IMR-90 (cell line): ENCODE measurements at regions not wholly inside any gene's neighbourhood (a gene's known extent, or its start where the extent isn't known, plus 50 kb on each side); places are given as distances from the start of the nearest gene placed in this dataset.

Experiments used
- ATAC-seq: fragments of 200-7000 bp; cut with Tn5 transposase; 2 replicates; pipeline ENCODE4 v1.9.1; 2020; ENCODE audit warnings: low read depth, mild to moderate bottlenecking, moderate library complexity
- BruUV-seq: library from RNA; stranded (reverse); fragments of 400-500 nt; replicated peaks from 2 replicates; lab custom pipeline; 2021; lab: Mats Ljungman, UMichigan
- CTCF ChIA-PET: fragments of 300-600 bp; formaldehyde crosslinking; extraction: SDS; loops from one replicate; lab custom pipeline; 2021; ENCODE audit warnings: antibody characterized with exemption; lab: Yijun Ruan, JAX
- POLR2A ChIA-PET: fragments of 300-600 bp; sonication (Branson Sonifier 250); formaldehyde crosslinking; loops from one replicate; lab custom pipeline; 2022; ENCODE audit warnings: antibody characterized with exemption; ENCODE audit not compliant: unreplicated experiment; lab: Charles Lee
- DNase-seq: peaks from one replicate; pipeline ENCODE4 v3.0.0; 2013
- H2AFZ ChIP-seq: replicated peaks from 2 replicates; pipeline ENCODE3; 2013; ENCODE audit warnings: low read length, mild to moderate bottlenecking; ENCODE audit not compliant: poor library complexity
- H2AK5ac ChIP-seq: 2 replicates; pipeline ENCODE4 v1.6.1; 2013; ENCODE audit warnings: low read depth, low read length, inconsistent platforms
- H2AK9ac ChIP-seq: replicated peaks from 2 replicates; pipeline ENCODE3; 2013; ENCODE audit warnings: mild to moderate bottlenecking, low read depth, low read length, moderate library complexity; ENCODE audit not compliant: poor library complexity
- H2BK120ac ChIP-seq: 2 replicates; pipeline ENCODE4 v1.6.1; 2013; ENCODE audit warnings: low read depth, low read length, inconsistent platforms
- H2BK15ac ChIP-seq: 3 replicates; pipeline ENCODE4 v1.6.1; 2013; ENCODE audit warnings: low read depth, low read length, inconsistent platforms
- H2BK20ac ChIP-seq: 2 replicates; pipeline ENCODE4 v1.6.1; 2013; ENCODE audit warnings: low read depth, mild to moderate bottlenecking, inconsistent platforms, low read length, moderate library complexity
- H2BK5ac ChIP-seq: 2 replicates; pipeline ENCODE4 v1.6.1; 2013; ENCODE audit warnings: mild to moderate bottlenecking, low read depth, low read length, inconsistent platforms; ENCODE audit not compliant: poor library complexity, severe bottlenecking
- H3K14ac ChIP-seq: replicated peaks from 2 replicates; pipeline ENCODE4 v1.6.1; 2013; ENCODE audit warnings: low read depth, low read length, inconsistent platforms
- H3K18ac ChIP-seq: 2 replicates; pipeline ENCODE4 v1.6.1; 2013; ENCODE audit warnings: low read depth, low read length, control low read depth
- H3K23ac ChIP-seq: 2 replicates; pipeline ENCODE4 v1.6.1; 2013; ENCODE audit warnings: low read depth, low read length, inconsistent platforms
- H3K27ac ChIP-seq: 2 replicates; pipeline ENCODE4 v1.5.1; 2013; ENCODE audit warnings: mild to moderate bottlenecking, control low read depth, low read length; ENCODE audit not compliant: insufficient read depth
- H3K27me3 ChIP-seq: 2 replicates; pipeline ENCODE4 v1.6.1; 2013; ENCODE audit warnings: low read length; ENCODE audit not compliant: control insufficient read depth, insufficient read depth
- H3K36me3 ChIP-seq: 2 replicates; pipeline ENCODE4 v1.6.1; 2013; ENCODE audit warnings: low read length, mixed read lengths; ENCODE audit not compliant: control insufficient read depth, insufficient read depth
- H3K4ac ChIP-seq: 2 replicates; pipeline ENCODE4 v1.6.1; 2013; ENCODE audit warnings: low read depth, low read length, inconsistent platforms
- H3K4me1 ChIP-seq: 2 replicates; pipeline ENCODE4 v1.6.1; 2013; ENCODE audit warnings: low read length, mixed read lengths; ENCODE audit not compliant: control insufficient read depth, insufficient read depth
- H3K4me2 ChIP-seq: 2 replicates; pipeline ENCODE4 v1.6.1; 2013; ENCODE audit warnings: low read depth, mild to moderate bottlenecking, control low read depth, low read length, moderate library complexity
- H3K4me3 ChIP-seq: 2 replicates; pipeline ENCODE4 v1.5.1; 2013; ENCODE audit warnings: low read depth, mild to moderate bottlenecking, control low read depth, low read length, moderate library complexity; ENCODE audit not compliant: insufficient read depth
- H3K56ac ChIP-seq: 2 replicates; pipeline ENCODE4 v1.6.1; 2013; ENCODE audit warnings: low read length, inconsistent platforms; ENCODE audit not compliant: insufficient read depth; ENCODE audit errors: extremely low read depth
- H3K79me1 ChIP-seq, 2 experiments: 2 replicates each; pipeline ENCODE4 v1.6.1; 2013; ENCODE audit warnings: low read length in 2 of 2, inconsistent platforms in 1 of 2, low read depth in 1 of 2
- H3K9ac ChIP-seq: 2 replicates; pipeline ENCODE4 v1.6.1; 2013; ENCODE audit warnings: low read depth, low read length, control low read depth
- H3K9me1 ChIP-seq: 2 replicates; pipeline ENCODE4 v1.6.1; 2013; ENCODE audit warnings: low read length, inconsistent platforms; ENCODE audit not compliant: insufficient read depth
- H3K9me3 ChIP-seq: 2 replicates; pipeline ENCODE4 v1.6.1; 2013; ENCODE audit warnings: low read length; ENCODE audit not compliant: control insufficient read depth, insufficient read depth
- H4K20me1 ChIP-seq: 2 replicates; pipeline ENCODE4 v1.6.1; 2013; ENCODE audit warnings: low read length, inconsistent platforms; ENCODE audit not compliant: insufficient read depth
- H4K5ac ChIP-seq: 2 replicates; pipeline ENCODE4 v1.6.1; 2013; ENCODE audit warnings: mild to moderate bottlenecking, low read depth, low read length, control low read depth
- H4K8ac ChIP-seq, 2 experiments: 2 replicates each; pipeline ENCODE4 v1.6.1; 2013; ENCODE audit warnings: low read depth in 2 of 2, low read length in 2 of 2, control low read depth in 1 of 2, inconsistent platforms in 1 of 2
- H4K91ac ChIP-seq: 2 replicates; pipeline ENCODE4 v1.6.1; 2013; ENCODE audit warnings: low read depth, low read length, inconsistent platforms; ENCODE audit not compliant: insufficient read depth
- CEBPB ChIP-seq: IDR thresholded peaks from 2 replicates; pipeline ENCODE4 v1.6.1; 2012; ENCODE audit warnings: low read depth, low read length, improper control_type of control experiment
- CHD1 ChIP-seq: IDR thresholded peaks from 2 replicates; pipeline ENCODE4 v1.6.1; 2012; ENCODE audit warnings: low read depth, low read length, improper control_type of control experiment
- FOS ChIP-seq: fragments of 150-350 bp; IDR thresholded peaks from 2 replicates; pipeline ENCODE4 v1.6.1; 2016; ENCODE audit warnings: low read depth, low read length
- MAZ ChIP-seq: IDR thresholded peaks from 2 replicates; pipeline ENCODE4 v1.6.1; 2012; ENCODE audit warnings: low read depth, mild to moderate bottlenecking, low read length, improper control_type of control experiment, moderate library complexity, borderline replicate concordance
- WGBS, 2 experiments: methylation state at CpG; one replicate each; pipeline versions ENCODE4 v1.1.5 to v1.1.7; 2013; ENCODE audit warnings: missing lambda C conversion rate in 2 of 2; ENCODE audit not compliant: insufficient read length in 1 of 2; ENCODE audit errors: extremely low coverage in 2 of 2; 5-methylcytosine and 5-hydroxymethylcytosine counted together
- dilution Hi-C: fragments of 300-500 bp; cut with HindIII; formaldehyde crosslinking; loops from one replicate; pipeline ENCODE4 v1.14.3; 2018; ENCODE audit warnings: low sequenced_read_pairs; ENCODE audit not compliant: unreplicated experiment
- in situ Hi-C: fragments of 300-500 bp; cut with MboI; formaldehyde crosslinking; loops from 3 replicates; pipeline ENCODE4 v1.14.3; 2019; ENCODE audit warnings: low sequenced_read_pairs, inconsistent platforms, mixed read lengths
- intact Hi-C: fragments of 100-400 bp; cut with micrococcal nuclease; formaldehyde crosslinking; loops from 2 replicates; pipeline ENCODE4 v1.10.0; 2022

GRCh38 chr13:74973935-74974879 is 507.8 kb downstream of the TBC1D4 start (continued):
- no peak for TF ChIP-seq FOS

- Histone ChIP-seq H4K5ac (no peak overlapping the region), H3K4ac (no peak overlapping the region), H3K56ac (no peak overlapping the region), H3K27ac (no peak overlapping the region), H4K91ac (no peak overlapping the region), H3K4me2 (no peak overlapping the region), H2BK20ac (no peak overlapping the region), H2BK15ac (no peak overlapping the region), H3K27me3 (no peaks in the 10 kb centered on the region), H4K8ac (no peak overlapping the region), H3K4me3 (no peak overlapping the region), H3K36me3 (no peaks in the 10 kb centered on the region), H4K20me1 (no peaks in the 10 kb centered on the region), H3K4me1 (no peaks in the 10 kb centered on the region), H3K9me3 (no peaks in the 10 kb centered on the region), H2AK9ac (no peak overlapping the region), H2BK120ac (no peak overlapping the region), H3K9ac (no peak overlapping the region), H3K9me1 (no peaks in the 10 kb centered on the region), H2BK5ac (no peak overlapping the region), H2AK5ac (no peak overlapping the region), H3K79me1 (no peaks in the 10 kb centered on the region), H3K23ac (no peak overlapping the region), H3K18ac (no peak overlapping the region), H3K14ac (no peak overlapping the region), H2AFZ (no peak overlapping the region)
- POLR2A ChIA-PET = no interaction called here
- no peak for TF ChIP-seq MAZ
- no peak for TF ChIP-seq CEBPB
- TF ChIP-seq CHD1 = no peak
- BruUV-seq = no TSS peak
- CTCF ChIA-PET = no interaction called here
- ATAC-seq (no peak), DNase-seq (no peak)
- WGBS, 2 experiments = no CpG with 5 or more reads among the region's 1 CpG
- intact Hi-C loops (no loop called here), in situ Hi-C loops (no loop called here), dilution Hi-C loops (no loop called here)
Observed at GRCh38 chr13:74969419-74969818, 512.5 kb downstream of the TBC1D4 start.
